WTC11 (cell line): ENCODE measurements at regions not wholly inside any gene's neighbourhood (a gene's known extent, or its start where the extent isn't known, plus 50 kb on each side); places are given as distances from the start of the nearest gene placed in this dataset.

Experiments
- ATF3 ChIP-seq: sonication (generic); formaldehyde crosslinking; conservative IDR thresholded peaks from 2 replicates; pipeline ENCODE4 v1.8.1; 2022; ENCODE audit warnings: mild to moderate bottlenecking, missing genetic modification reagents
- CTCF ChIP-seq: fragments of 200-600 bp; IDR thresholded peaks from 2 replicates; pipeline ENCODE4 v1.8.0; 2022; ENCODE audit warnings: antibody characterized with exemption
- ESRRA ChIP-seq: sonication (generic); formaldehyde crosslinking; IDR thresholded peaks from 2 replicates; pipeline ENCODE4 v1.8.1; 2022; ENCODE audit warnings: mild to moderate bottlenecking, missing genetic modification reagents, borderline replicate concordance
- FOXJ3 ChIP-seq: sonication (generic); formaldehyde crosslinking; IDR thresholded peaks from 2 replicates; pipeline ENCODE4 v1.9.0; 2021; ENCODE audit warnings: missing genetic modification reagents, mild to moderate bottlenecking, borderline replicate concordance
- FOXP1 ChIP-seq: sonication (generic); formaldehyde crosslinking; IDR thresholded peaks from 2 replicates; pipeline ENCODE4 v1.8.0; 2022; ENCODE audit warnings: missing genetic modification reagents, mild to moderate bottlenecking, moderate library complexity, borderline replicate concordance
- HMGA2 ChIP-seq: fragments of 250-450 bp; sonication (Bioruptor Pico); IDR thresholded peaks from 2 replicates; pipeline ENCODE4 v1.4.0; 2021; ENCODE audit warnings: mild to moderate bottlenecking, moderate library complexity
- PRDM15 ChIP-seq: sonication (generic); formaldehyde crosslinking; IDR thresholded peaks from 2 replicates; pipeline ENCODE4 v1.8.0; 2022; ENCODE audit warnings: missing genetic modification reagents
- SMAD4 ChIP-seq: sonication (generic); formaldehyde crosslinking; IDR thresholded peaks from 2 replicates; pipeline ENCODE4 v1.8.0; 2022; ENCODE audit warnings: mild to moderate bottlenecking, missing genetic modification reagents
- TEAD4 ChIP-seq: sonication (generic); formaldehyde crosslinking; IDR thresholded peaks from 2 replicates; pipeline ENCODE4 v1.8.0; 2022; ENCODE audit warnings: mild to moderate bottlenecking, missing genetic modification reagents
- TP53 ChIP-seq: sonication (generic); formaldehyde crosslinking; IDR thresholded peaks from 2 replicates; pipeline ENCODE4 v1.8.1; 2023; ENCODE audit warnings: mild to moderate bottlenecking, missing genetic modification reagents
- USF2 ChIP-seq: sonication (generic); formaldehyde crosslinking; IDR thresholded peaks from 2 replicates; pipeline ENCODE4 v1.8.1; 2023; ENCODE audit warnings: mild to moderate bottlenecking, missing genetic modification reagents, moderate library complexity
- ZMAT4 ChIP-seq: fragments of 250-450 bp; sonication (Bioruptor Pico); IDR thresholded peaks from 2 replicates; pipeline ENCODE4 v1.9.0; 2021; ENCODE audit warnings: mild to moderate bottlenecking
- ZNF138 ChIP-seq: sonication (generic); formaldehyde crosslinking; conservative IDR thresholded peaks from 2 replicates; pipeline ENCODE4 v1.8.1; 2022; ENCODE audit warnings: mild to moderate bottlenecking, moderate library complexity, missing genetic modification reagents
- ZNF423 ChIP-seq: fragments of 250-450 bp; sonication (Bioruptor Pico); IDR thresholded peaks from 2 replicates; pipeline ENCODE4 v2.1.2; 2022; ENCODE audit warnings: mild to moderate bottlenecking, moderate library complexity

GRCh38 chr10:10819206-10819856, 198.3 kb upstream of the CELF2 start:
- TF ChIP-seq ZMAT4 (CRISPR knock-in tag), result no peak
- no peak for TF ChIP-seq CTCF
- no peak for TF ChIP-seq FOXP1
- no peak for TF ChIP-seq ZNF138 (CRISPR knock-in tag)
- no peak for TF ChIP-seq USF2 (CRISPR knock-in tag)
- no peak for TF ChIP-seq ESRRA (CRISPR knock-in tag)
- TF ChIP-seq FOXJ3 (CRISPR knock-in tag), result no peak
- TF ChIP-seq ZNF423 (CRISPR knock-in tag), result no peak
- no peak for TF ChIP-seq ATF3 (CRISPR knock-in tag)
- no peak for TF ChIP-seq PRDM15 (CRISPR knock-in tag)
- TF ChIP-seq SMAD4 (CRISPR knock-in tag), result no peak
- no peak for TF ChIP-seq TP53
- no peak for TF ChIP-seq TEAD4 (CRISPR knock-in tag)
- TF ChIP-seq HMGA2 (CRISPR knock-in tag), result no peak
